IMR-90 (cell line): ENCODE measurements at regions not wholly inside any gene's neighbourhood (a gene's known extent, or its start where the extent isn't known, plus 50 kb on each side); places are given as distances from the start of the nearest gene placed in this dataset.

Experiments used
- TF ChIP-seq, protein P1 (sequence below): conservative IDR thresholded peaks from 2 replicates; pipeline ENCODE4 v1.5.1; 2012; ENCODE audit warnings: mild to moderate bottlenecking, low read depth, low read length, improper control_type of control experiment

DNA sequence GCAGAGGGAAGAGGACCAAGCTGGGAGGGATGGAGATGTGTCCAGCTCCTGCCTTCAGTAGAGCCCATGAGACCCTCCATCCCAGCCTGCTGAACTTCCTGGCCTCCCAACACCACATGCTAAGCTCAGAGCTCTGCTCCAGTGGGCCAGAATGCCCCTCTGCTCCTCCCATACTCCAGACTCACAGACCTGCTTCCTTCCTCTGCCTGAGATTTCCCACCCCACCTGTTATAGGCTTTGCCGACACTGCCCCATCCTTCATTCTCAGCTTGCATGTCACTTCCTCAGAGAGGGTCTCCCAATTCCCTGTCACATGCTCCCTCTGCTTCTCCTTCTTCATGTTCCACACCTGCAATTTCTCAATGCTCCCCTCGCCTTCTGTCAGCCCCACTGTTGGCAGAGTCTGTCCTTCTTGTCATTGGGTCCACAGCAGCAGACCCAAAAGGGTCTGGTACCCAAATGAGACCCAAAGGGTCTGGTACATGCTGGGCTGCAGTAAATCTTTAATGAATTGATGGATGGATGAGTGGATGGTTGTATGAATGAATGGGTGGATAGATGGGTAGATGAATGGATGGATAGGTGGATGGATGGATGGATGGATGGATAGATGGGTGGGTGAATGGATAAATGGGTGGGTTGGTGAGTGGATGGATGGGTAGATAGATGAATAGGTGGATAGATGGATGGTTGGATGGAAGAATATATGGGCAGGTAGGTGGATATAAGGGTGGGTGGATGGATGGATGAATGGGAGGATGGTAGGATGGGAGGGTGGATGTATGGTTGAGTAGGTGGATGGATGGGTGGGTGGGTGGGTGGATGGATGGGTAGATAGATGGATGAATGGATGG is 105.3 kb upstream of the FGF3 start (continued):
- TF ChIP-seq, protein P1, sequence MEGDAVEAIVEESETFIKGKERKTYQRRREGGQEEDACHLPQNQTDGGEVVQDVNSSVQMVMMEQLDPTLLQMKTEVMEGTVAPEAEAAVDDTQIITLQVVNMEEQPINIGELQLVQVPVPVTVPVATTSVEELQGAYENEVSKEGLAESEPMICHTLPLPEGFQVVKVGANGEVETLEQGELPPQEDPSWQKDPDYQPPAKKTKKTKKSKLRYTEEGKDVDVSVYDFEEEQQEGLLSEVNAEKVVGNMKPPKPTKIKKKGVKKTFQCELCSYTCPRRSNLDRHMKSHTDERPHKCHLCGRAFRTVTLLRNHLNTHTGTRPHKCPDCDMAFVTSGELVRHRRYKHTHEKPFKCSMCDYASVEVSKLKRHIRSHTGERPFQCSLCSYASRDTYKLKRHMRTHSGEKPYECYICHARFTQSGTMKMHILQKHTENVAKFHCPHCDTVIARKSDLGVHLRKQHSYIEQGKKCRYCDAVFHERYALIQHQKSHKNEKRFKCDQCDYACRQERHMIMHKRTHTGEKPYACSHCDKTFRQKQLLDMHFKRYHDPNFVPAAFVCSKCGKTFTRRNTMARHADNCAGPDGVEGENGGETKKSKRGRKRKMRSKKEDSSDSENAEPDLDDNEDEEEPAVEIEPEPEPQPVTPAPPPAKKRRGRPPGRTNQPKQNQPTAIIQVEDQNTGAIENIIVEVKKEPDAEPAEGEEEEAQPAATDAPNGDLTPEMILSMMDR = no peak
